WI38 (cell line): ENCODE measurements at regions not wholly inside any gene's neighbourhood (a gene's known extent, or its start where the extent isn't known, plus 50 kb on each side); places are given as distances from the start of the nearest gene placed in this dataset.

Experiments used
- H3K4me3 ChIP-seq: 2 replicates; pipeline ENCODE4 v1.5.1; 2011; ENCODE audit warnings: low read depth, mild to moderate bottlenecking, control low read depth, low read length
- CTCF ChIP-seq: IDR thresholded peaks from 2 replicates; pipeline ENCODE4 v1.5.1; 2012; ENCODE audit warnings: low read depth, mild to moderate bottlenecking, control low read depth, low read length

GRCh38 chr15:62338497-62338896 lies 173.4 kb upstream of the C2CD4B start:
- TF ChIP-seq CTCF = no peak
- H3K4me3 ChIP-seq = no peak overlapping the region

- TF ChIP-seq CTCF = no peak
These were observed 177.9 kb upstream of the C2CD4B start for GRCh38 chr15:62342959-62343358.

GRCh38 chr15:62343397-62343796 lies 178.3 kb upstream of the C2CD4B start:
- H3K4me3 ChIP-seq = no peak overlapping the region
- TF ChIP-seq CTCF = no peak

More at GRCh38 chr15:62342959-62343358, 177.9 kb upstream of the C2CD4B start:
- no peak overlapping the region for H3K4me3 ChIP-seq

- H3K4me3 ChIP-seq = no peak overlapping the region
- TF ChIP-seq CTCF = peak; percentile 38
These were observed 179.9 kb upstream of the C2CD4B start for GRCh38 chr15:62344806-62345539.

GRCh38 chr15:62346168-62346567 lies 181.1 kb upstream of the C2CD4B start:
- no peak overlapping the region for H3K4me3 ChIP-seq
- no peak for TF ChIP-seq CTCF

GRCh38 chr15:62348118-62348517 lies 183.0 kb upstream of the C2CD4B start:
- H3K4me3 ChIP-seq = no peak overlapping the region
- no peak for TF ChIP-seq CTCF

GRCh38 chr15:62348623-62349022 lies 183.5 kb upstream of the C2CD4B start:
- H3K4me3 ChIP-seq = no peak overlapping the region
- TF ChIP-seq CTCF = no peak
